B cell (primary cell): ENCODE measurements at regions not wholly inside any gene's neighbourhood (a gene's known extent, or its start where the extent isn't known, plus 50 kb on each side); places are given as distances from the start of the nearest gene placed in this dataset.

Experiments used
- ATAC-seq: fragments of 200-7000 bp; cut with Tn5 transposase; one replicate; pipeline ENCODE4 v1.10.0; 2021; ENCODE audit warnings: low read depth, mild to moderate bottlenecking, moderate number of reproducible peaks, moderate library complexity
- CTCF ChIA-PET: fragments of 350-600 bp; sonication (Branson Sonifier 250); formaldehyde crosslinking; loops from one replicate; lab custom pipeline; 2021; ENCODE audit warnings: antibody characterized with exemption, inconsistent platforms; lab: Charles Lee
- POLR2A ChIA-PET: fragments of 350-600 bp; sonication (Branson Sonifier 250); formaldehyde crosslinking; loops from one replicate; lab custom pipeline; 2021; ENCODE audit warnings: antibody characterized with exemption; lab: Charles Lee
- DNase-seq: peaks from one replicate; pipeline ENCODE4 v3.0.0; 2013
- H2AFZ ChIP-seq: 2 replicates; pipeline ENCODE4 v1.6.1; 2012; ENCODE audit warnings: mild to moderate bottlenecking, low read depth, low read length; ENCODE audit not compliant: insufficient read depth, poor library complexity, severe bottlenecking
- H3K27ac ChIP-seq, 2 donors: 1 replicate in 1 of 2; 2 replicates in 1 of 2; pipeline ENCODE4 v1.5.1; 2012 to 2013; ENCODE audit warnings: low read length in 2 of 2, mild to moderate bottlenecking in 2 of 2, moderate library complexity in 1 of 2
- H3K27me3 ChIP-seq, 4 experiments: fragments of 200-600 bp in 1 of 4; sonication (generic) in 1 of 4; replicated peaks in 1 of 4; 1 replicate in 2 of 4; 2 replicates in 2 of 4; pipeline versions ENCODE4 v1.6.1 to v1.7.0; 2013 to 2016; ENCODE audit warnings: low read length in 3 of 4, mild to moderate bottlenecking in 2 of 4, mixed read lengths in 1 of 4, moderate library complexity in 1 of 4; ENCODE audit not compliant: insufficient read depth in 4 of 4, control insufficient read depth in 3 of 4; ENCODE audit errors: control extremely low read depth in 1 of 4
- H3K36me3 ChIP-seq, 2 experiments: replicated peaks in 1 of 2; 1 replicate in 1 of 2; 2 replicates in 1 of 2; pipeline versions ENCODE4 v1.6.1 to v1.7.1; 2013; ENCODE audit warnings: low read length in 1 of 2; ENCODE audit not compliant: insufficient read depth in 2 of 2, control insufficient read depth in 1 of 2; ENCODE audit errors: control extremely low read depth in 1 of 2, extremely low read depth in 1 of 2
- H3K4me1 ChIP-seq, 2 donors: fragments of 200-600 bp in 1 of 2; sonication (generic) in 1 of 2; 1 replicate in 1 of 2; 2 replicates in 1 of 2; pipeline versions ENCODE4 v1.5.1 to v1.6.1; 2013 to 2017; ENCODE audit warnings: low read length in 2 of 2; ENCODE audit not compliant: control insufficient read depth in 2 of 2, insufficient read depth in 2 of 2
- H3K4me2 ChIP-seq: replicated peaks from 2 replicates; pipeline ENCODE3; 2012; ENCODE audit warnings: mild to moderate bottlenecking, low read depth, low read length; ENCODE audit not compliant: poor library complexity, severe bottlenecking
- H3K4me3 ChIP-seq, 5 experiments: fragments of 200-600 bp in 1 of 5; sonication (generic) in 1 of 5; 1 replicate in 3 of 5; 2 replicates in 2 of 5; pipeline versions ENCODE4 v1.5.1 to v1.7.0; 2011 to 2016; ENCODE audit warnings: low read length in 4 of 5, mild to moderate bottlenecking in 4 of 5, low read depth in 2 of 5, control low read depth in 1 of 5, moderate library complexity in 1 of 5; ENCODE audit not compliant: insufficient read depth in 1 of 5; ENCODE audit errors: control extremely low read depth in 1 of 5, extremely low read depth in 1 of 5
- H3K79me2 ChIP-seq: fragments of 200-600 bp; sonication (generic); one replicate; pipeline ENCODE4 v1.6.0; 2016; ENCODE audit warnings: low read length; ENCODE audit not compliant: control insufficient read depth, insufficient read depth
- H3K9ac ChIP-seq: fragments of 200-600 bp; sonication (generic); 2 replicates; pipeline ENCODE4 v1.6.1; 2017; ENCODE audit warnings: mild to moderate bottlenecking, low read length, moderate library complexity
- H3K9me3 ChIP-seq, 3 donors: one replicate each; pipeline versions ENCODE4 v1.6.1 to v1.7.1; 2013; ENCODE audit warnings: low read length in 2 of 3; ENCODE audit not compliant: control insufficient read depth in 2 of 3, insufficient read depth in 1 of 3; ENCODE audit errors: control extremely low read depth in 1 of 3
- H4K20me1 ChIP-seq: 2 replicates; pipeline ENCODE4 v1.6.0; 2012; ENCODE audit warnings: mild to moderate bottlenecking, low read length; ENCODE audit not compliant: insufficient read depth, control insufficient read depth, poor library complexity, severe bottlenecking
- H3K27ac Mint-ChIP-seq: one replicate; pipeline ENCODE4 v1.8.0; 2021; ENCODE audit warnings: mixed read lengths
- H3K27me3 Mint-ChIP-seq: one replicate; pipeline ENCODE4 v1.8.0; 2021; ENCODE audit warnings: mixed read lengths
- H3K4me1 Mint-ChIP-seq: one replicate; pipeline ENCODE4 v1.8.0; 2021; ENCODE audit warnings: mixed read lengths
- H3K4me3 Mint-ChIP-seq: one replicate; pipeline ENCODE4 v1.8.0; 2021; ENCODE audit warnings: mixed read lengths
- H3K9me3 Mint-ChIP-seq: one replicate; pipeline ENCODE4 v1.8.0; 2022; ENCODE audit warnings: mixed read lengths; ENCODE audit not compliant: insufficient read depth
- EZH2 ChIP-seq: IDR thresholded peaks from 2 replicates; pipeline ENCODE4 v1.6.1; 2012; ENCODE audit warnings: borderline replicate concordance, low read depth, mild to moderate bottlenecking, moderate library complexity, low read length; ENCODE audit not compliant: insufficient read depth, poor library complexity, severe bottlenecking
- WGBS: methylation state at CpG from one replicate; pipeline ENCODE4 v1.1.5; 2013; ENCODE audit warnings: missing lambda C conversion rate; ENCODE audit not compliant: insufficient coverage; 5-methylcytosine and 5-hydroxymethylcytosine counted together
- intact Hi-C: fragments of 100-400 bp; cut with micrococcal nuclease; formaldehyde crosslinking; loops from one replicate; pipeline ENCODE4 v1.10.0; 2022
- TF ChIP-seq, protein P1 (sequence below): fragments of 200-600 bp; IDR thresholded peaks from one replicate; pipeline ENCODE4 v1.8.0; 2022; ENCODE audit warnings: antibody characterized with exemption, mild to moderate bottlenecking

DNA sequence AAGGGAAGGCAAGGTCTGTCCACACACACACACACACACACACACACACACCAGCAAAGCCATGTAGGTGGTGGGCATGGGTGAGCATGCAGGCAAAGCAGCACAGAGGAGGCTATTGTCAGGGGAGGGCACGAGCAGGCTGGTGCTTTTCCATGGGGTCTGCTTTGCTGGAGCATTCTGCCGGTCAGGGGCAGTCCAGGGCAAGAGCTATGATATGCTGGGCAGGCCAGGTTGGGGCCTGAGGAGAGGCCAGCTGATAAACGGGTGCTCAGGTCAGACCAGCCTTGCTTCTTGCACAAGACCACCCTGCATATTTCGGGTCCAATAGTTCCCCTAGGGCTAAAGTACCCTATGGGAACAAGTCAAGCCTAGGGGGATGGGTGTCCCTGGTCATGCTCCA lies 253.9 kb upstream of the DMAC1 start:
- TF ChIP-seq EZH2: no peak
- TF ChIP-seq, protein P1, sequence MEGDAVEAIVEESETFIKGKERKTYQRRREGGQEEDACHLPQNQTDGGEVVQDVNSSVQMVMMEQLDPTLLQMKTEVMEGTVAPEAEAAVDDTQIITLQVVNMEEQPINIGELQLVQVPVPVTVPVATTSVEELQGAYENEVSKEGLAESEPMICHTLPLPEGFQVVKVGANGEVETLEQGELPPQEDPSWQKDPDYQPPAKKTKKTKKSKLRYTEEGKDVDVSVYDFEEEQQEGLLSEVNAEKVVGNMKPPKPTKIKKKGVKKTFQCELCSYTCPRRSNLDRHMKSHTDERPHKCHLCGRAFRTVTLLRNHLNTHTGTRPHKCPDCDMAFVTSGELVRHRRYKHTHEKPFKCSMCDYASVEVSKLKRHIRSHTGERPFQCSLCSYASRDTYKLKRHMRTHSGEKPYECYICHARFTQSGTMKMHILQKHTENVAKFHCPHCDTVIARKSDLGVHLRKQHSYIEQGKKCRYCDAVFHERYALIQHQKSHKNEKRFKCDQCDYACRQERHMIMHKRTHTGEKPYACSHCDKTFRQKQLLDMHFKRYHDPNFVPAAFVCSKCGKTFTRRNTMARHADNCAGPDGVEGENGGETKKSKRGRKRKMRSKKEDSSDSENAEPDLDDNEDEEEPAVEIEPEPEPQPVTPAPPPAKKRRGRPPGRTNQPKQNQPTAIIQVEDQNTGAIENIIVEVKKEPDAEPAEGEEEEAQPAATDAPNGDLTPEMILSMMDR: no peak
- ChIA-PET POLR2A (no interaction called here), CTCF (no interaction called here)
- H3K27me3 Mint-ChIP-seq: no peaks in the 10 kb centered on the region
- DNase-seq: no peak
- Histone ChIP-seq H3K4me1 (no peaks in the 10 kb centered on the region), H3K9ac (no peak overlapping the region), H3K27me3 (no peaks in the 10 kb centered on the region), H4K20me1 (no peaks in the 10 kb centered on the region), H3K9me3 (peaks cover 0 to 3% (median 2%) of the 10 kb centered on the region in 3 donors), H3K27ac (no peak overlapping the region), H3K36me3 (no peaks in the 10 kb centered on the region), H3K79me2 (no peaks in the 10 kb centered on the region), H2AFZ (no peak overlapping the region), H3K4me2 (no peak overlapping the region), H3K4me3 (no peak overlapping the region)
- H3K9me3 Mint-ChIP-seq: peaks cover 8% of the 10 kb centered on the region
- WGBS: 71% methylated on average over 4 of the region's 4 CpGs
- H3K27ac Mint-ChIP-seq: no peak overlapping the region
- H3K4me3 Mint-ChIP-seq: no peak overlapping the region
- no peak for ATAC-seq
- intact Hi-C loops: loop anchor here (10.0 kb wide), 1 partner anchor 209 kb away; no protein-coding TSS in a partner anchor
- peaks cover 3% of the 10 kb centered on the region for H3K4me1 Mint-ChIP-seq

DNA sequence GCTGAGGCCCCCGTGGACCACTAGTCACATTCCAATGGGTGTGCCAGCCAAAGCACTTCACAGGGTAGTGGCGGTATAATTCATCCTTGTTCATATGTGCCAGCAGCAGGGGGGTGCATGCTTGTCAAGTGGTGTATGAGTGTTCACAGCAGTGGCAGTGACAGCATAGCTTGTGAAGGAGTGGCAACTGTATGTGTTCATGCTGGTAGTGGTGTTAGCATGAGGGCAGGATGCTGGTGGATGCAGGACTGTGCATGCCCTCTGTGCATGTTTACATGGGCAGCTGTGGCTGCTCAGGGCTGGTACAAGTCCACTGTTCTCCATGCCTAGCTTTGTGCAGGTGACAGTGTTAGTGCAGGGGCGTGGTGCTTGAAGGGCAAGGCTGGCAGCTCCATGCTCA lies 253.4 kb upstream of the DMAC1 start:
- Histone ChIP-seq H3K4me2 (no peak overlapping the region), H2AFZ (no peak overlapping the region), H3K79me2 (no peaks in the 10 kb centered on the region), H3K27ac (no peak overlapping the region), H3K36me3 (no peaks in the 10 kb centered on the region), H3K27me3 (no peaks in the 10 kb centered on the region), H3K4me3 (no peak overlapping the region), H4K20me1 (no peaks in the 10 kb centered on the region), H3K4me1 (no peaks in the 10 kb centered on the region), H3K9ac (no peak overlapping the region), H3K9me3 (peaks cover 0 to 3% (median 2%) of the 10 kb centered on the region in 3 donors)
- intact Hi-C loops: loop anchor here (10.0 kb wide), 1 partner anchor 208 kb away; no protein-coding TSS in a partner anchor
- peaks cover 1% of the 10 kb centered on the region for H3K4me1 Mint-ChIP-seq
- H3K4me3 Mint-ChIP-seq: no peak overlapping the region
- ATAC-seq: no peak
- CTCF ChIA-PET: no interaction called here
- DNase-seq: no peak
- peaks cover 10% of the 10 kb centered on the region for H3K9me3 Mint-ChIP-seq
- no peak overlapping the region for H3K27ac Mint-ChIP-seq
- no peak for TF ChIP-seq EZH2
- TF ChIP-seq, protein P1: no peak
- no peaks in the 10 kb centered on the region for H3K27me3 Mint-ChIP-seq
- WGBS: 93% methylated on average over 2 of the region's 3 CpGs
- POLR2A ChIA-PET: no interaction called here
